ENCODE measurements at regions not wholly inside any gene's neighbourhood (a gene's known extent, or its start where the extent isn't known, plus 50 kb on each side); places are given as distances from the start of the nearest gene placed in this dataset.

DNA sequence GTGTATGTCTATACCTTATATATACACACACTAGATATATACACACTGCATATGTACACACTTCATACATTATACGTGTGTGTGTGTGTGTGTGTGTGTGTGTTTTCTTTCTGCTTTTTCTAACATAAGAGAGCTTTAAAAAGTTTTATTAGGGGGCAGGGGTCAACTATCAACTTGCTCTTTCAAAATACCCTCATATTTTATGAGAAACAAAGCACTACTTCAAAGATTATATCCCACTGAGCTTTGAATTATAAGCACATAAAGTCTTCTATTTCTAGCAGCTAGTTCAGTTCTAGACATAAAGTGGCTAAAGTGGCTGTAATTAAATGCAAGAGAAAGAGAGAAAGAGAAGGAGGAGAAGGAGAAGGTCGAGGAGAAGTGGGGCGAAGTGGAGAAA, 1361.3 kb downstream of the ZPLD1 start:
- no peaks in the 10 kb centered on the region for H3K9me2 ChIP-seq (ENCODE audit: insufficient read depth, low read length)
- H3K9me3 ChIP-seq (ENCODE audit: low read length): no peaks in the 10 kb centered on the region
- H3F3A ChIP-seq (ENCODE audit: insufficient read depth, low read length, poor library complexity, severe bottlenecking): no peaks in the 10 kb centered on the region
- no peak overlapping the region for H3K9ac ChIP-seq (ENCODE audit: low read length)
- no peak for TF ChIP-seq MXI1 (conservative IDR thresholded peaks at IDR 0.05; ENCODE audit: poor library complexity, severe bottlenecking)
- no peak for TF ChIP-seq TAF1 (IDR thresholded peaks at IDR 0.05; ENCODE audit: low read depth)
- TF ChIP-seq EP300 (conservative IDR thresholded peaks at IDR 0.05; ENCODE audit: poor library complexity, severe bottlenecking): no peak
- no peak for TF ChIP-seq SMC3 (conservative IDR thresholded peaks at IDR 0.05; ENCODE audit: poor library complexity)
- TF ChIP-seq EZH2 (IDR thresholded peaks at IDR 0.05; ENCODE audit: borderline replicate concordance, insufficient read depth, low read length, poor library complexity, severe bottlenecking): no peak
- no peak for TF ChIP-seq POLR2AphosphoS5 (IDR thresholded peaks at IDR 0.05)
- TF ChIP-seq RAD21 (conservative IDR thresholded peaks at IDR 0.05): no peak
- TF ChIP-seq, protein P1, sequence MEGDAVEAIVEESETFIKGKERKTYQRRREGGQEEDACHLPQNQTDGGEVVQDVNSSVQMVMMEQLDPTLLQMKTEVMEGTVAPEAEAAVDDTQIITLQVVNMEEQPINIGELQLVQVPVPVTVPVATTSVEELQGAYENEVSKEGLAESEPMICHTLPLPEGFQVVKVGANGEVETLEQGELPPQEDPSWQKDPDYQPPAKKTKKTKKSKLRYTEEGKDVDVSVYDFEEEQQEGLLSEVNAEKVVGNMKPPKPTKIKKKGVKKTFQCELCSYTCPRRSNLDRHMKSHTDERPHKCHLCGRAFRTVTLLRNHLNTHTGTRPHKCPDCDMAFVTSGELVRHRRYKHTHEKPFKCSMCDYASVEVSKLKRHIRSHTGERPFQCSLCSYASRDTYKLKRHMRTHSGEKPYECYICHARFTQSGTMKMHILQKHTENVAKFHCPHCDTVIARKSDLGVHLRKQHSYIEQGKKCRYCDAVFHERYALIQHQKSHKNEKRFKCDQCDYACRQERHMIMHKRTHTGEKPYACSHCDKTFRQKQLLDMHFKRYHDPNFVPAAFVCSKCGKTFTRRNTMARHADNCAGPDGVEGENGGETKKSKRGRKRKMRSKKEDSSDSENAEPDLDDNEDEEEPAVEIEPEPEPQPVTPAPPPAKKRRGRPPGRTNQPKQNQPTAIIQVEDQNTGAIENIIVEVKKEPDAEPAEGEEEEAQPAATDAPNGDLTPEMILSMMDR (IDR thresholded peaks at IDR 0.05; ENCODE audit: poor library complexity, severe bottlenecking): no peak
- TF ChIP-seq, protein P2, sequence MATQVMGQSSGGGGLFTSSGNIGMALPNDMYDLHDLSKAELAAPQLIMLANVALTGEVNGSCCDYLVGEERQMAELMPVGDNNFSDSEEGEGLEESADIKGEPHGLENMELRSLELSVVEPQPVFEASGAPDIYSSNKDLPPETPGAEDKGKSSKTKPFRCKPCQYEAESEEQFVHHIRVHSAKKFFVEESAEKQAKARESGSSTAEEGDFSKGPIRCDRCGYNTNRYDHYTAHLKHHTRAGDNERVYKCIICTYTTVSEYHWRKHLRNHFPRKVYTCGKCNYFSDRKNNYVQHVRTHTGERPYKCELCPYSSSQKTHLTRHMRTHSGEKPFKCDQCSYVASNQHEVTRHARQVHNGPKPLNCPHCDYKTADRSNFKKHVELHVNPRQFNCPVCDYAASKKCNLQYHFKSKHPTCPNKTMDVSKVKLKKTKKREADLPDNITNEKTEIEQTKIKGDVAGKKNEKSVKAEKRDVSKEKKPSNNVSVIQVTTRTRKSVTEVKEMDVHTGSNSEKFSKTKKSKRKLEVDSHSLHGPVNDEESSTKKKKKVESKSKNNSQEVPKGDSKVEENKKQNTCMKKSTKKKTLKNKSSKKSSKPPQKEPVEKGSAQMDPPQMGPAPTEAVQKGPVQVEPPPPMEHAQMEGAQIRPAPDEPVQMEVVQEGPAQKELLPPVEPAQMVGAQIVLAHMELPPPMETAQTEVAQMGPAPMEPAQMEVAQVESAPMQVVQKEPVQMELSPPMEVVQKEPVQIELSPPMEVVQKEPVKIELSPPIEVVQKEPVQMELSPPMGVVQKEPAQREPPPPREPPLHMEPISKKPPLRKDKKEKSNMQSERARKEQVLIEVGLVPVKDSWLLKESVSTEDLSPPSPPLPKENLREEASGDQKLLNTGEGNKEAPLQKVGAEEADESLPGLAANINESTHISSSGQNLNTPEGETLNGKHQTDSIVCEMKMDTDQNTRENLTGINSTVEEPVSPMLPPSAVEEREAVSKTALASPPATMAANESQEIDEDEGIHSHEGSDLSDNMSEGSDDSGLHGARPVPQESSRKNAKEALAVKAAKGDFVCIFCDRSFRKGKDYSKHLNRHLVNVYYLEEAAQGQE (IDR thresholded peaks at IDR 0.05; ENCODE audit: borderline replicate concordance): no peak
- no peaks in the 10 kb centered on the region for H4K20me1 ChIP-seq (ENCODE audit: insufficient read depth)
- no peaks in the 10 kb centered on the region for H3K27me3 ChIP-seq (ENCODE audit: insufficient read depth, low read depth, low read length)
- H2AFZ ChIP-seq (ENCODE audit: low read depth, low read length): no peak overlapping the region
- H3K4me3 ChIP-seq (ENCODE audit: low read length): no peak overlapping the region
- H3K36me3 ChIP-seq (ENCODE audit: insufficient read depth, low read length): no peaks in the 10 kb centered on the region
- H3K27ac ChIP-seq (ENCODE audit: low read length): no peak overlapping the region
- no peak overlapping the region for H3K4me2 ChIP-seq (ENCODE audit: low read length)
- H3K79me2 ChIP-seq (replicated peaks; ENCODE audit: insufficient read depth, low read length): no peaks in the 10 kb centered on the region

DNA sequence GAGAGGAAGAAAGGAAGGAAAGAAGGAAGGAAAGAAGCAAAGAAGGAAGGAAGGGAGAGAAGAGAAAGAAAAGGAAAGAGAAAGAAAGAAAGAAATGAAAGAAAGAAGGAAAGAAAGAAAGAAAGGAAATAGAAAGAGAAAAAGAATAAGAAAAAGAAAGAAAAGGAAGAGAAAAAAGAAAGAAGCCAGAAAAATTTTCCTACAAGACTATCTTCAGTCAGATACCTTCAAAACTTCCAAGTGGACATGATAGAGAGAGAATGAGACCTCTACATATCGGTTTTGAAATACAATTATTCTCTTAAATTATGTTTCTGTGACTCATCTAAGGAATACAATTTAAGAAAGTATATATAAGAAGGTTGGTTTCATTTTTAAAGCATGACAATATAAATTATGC, 1369.0 kb downstream of the ZPLD1 start:
- H3F3A ChIP-seq (ENCODE audit: insufficient read depth, low read length, poor library complexity, severe bottlenecking): no peaks in the 10 kb centered on the region

DNA sequence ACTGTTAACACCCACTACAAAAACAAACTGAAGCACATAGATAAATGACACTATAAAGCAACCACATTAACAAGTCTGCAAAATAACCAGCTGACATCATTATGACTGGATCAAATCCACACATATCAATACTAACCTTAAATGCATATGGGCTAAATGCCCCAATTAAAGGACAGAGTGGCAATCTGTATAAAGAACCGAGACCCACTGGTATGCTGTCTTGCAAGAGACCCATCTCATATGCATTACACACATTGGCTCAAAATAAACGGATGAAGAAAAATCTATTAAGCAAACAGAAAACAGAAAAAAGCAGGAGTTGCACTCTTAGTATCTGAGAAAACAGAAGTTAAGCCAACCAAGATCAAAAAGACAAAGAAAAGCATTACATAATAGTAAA, 1375.4 kb downstream of the ZPLD1 start:
- no peaks in the 10 kb centered on the region for H3K36me3 ChIP-seq (ENCODE audit: insufficient read depth, low read length)
- H3K4me2 ChIP-seq (ENCODE audit: low read length): no peak overlapping the region
- no peaks in the 10 kb centered on the region for H3K9me2 ChIP-seq (ENCODE audit: insufficient read depth, low read length)
- no peaks in the 10 kb centered on the region for H3K79me2 ChIP-seq (replicated peaks; ENCODE audit: insufficient read depth, low read length)
- H3F3A ChIP-seq (ENCODE audit: insufficient read depth, low read length, poor library complexity, severe bottlenecking): no peaks in the 10 kb centered on the region
- TF ChIP-seq EZH2 (IDR thresholded peaks at IDR 0.05; ENCODE audit: borderline replicate concordance, insufficient read depth, low read length, poor library complexity, severe bottlenecking) (no peak), TAF1 (IDR thresholded peaks at IDR 0.05; ENCODE audit: low read depth) (no peak), EP300 (conservative IDR thresholded peaks at IDR 0.05; ENCODE audit: poor library complexity, severe bottlenecking) (no peak), POLR2AphosphoS5 (IDR thresholded peaks at IDR 0.05) (no peak)
- TF ChIP-seq, protein P2 (IDR thresholded peaks at IDR 0.05; ENCODE audit: borderline replicate concordance): no peak
- no peak overlapping the region for H3K4me3 ChIP-seq (ENCODE audit: low read length)
- H3K27me3 ChIP-seq (ENCODE audit: insufficient read depth, low read depth, low read length): no peaks in the 10 kb centered on the region
- no peak overlapping the region for H2AFZ ChIP-seq (ENCODE audit: low read depth, low read length)
- no peak overlapping the region for H3K9ac ChIP-seq (ENCODE audit: low read length)
- H3K27ac ChIP-seq (ENCODE audit: low read length): no peak overlapping the region
- peaks cover 6% of the 10 kb centered on the region for H3K9me3 ChIP-seq (ENCODE audit: low read length)
- no peaks in the 10 kb centered on the region for H4K20me1 ChIP-seq (ENCODE audit: insufficient read depth)

More for the DNA sequence above, 1369.0 kb downstream of the ZPLD1 start:
- Histone ChIP-seq H3K9me3 (ENCODE audit: low read length) (peaks cover 5% of the 10 kb centered on the region), H3K36me3 (ENCODE audit: insufficient read depth, low read length) (no peaks in the 10 kb centered on the region), H3K79me2 (replicated peaks; ENCODE audit: insufficient read depth, low read length) (no peaks in the 10 kb centered on the region), H3K27ac (ENCODE audit: low read length) (no peak overlapping the region), H3K9ac (ENCODE audit: low read length) (no peak overlapping the region), H3K4me3 (ENCODE audit: low read length) (no peak overlapping the region), H2AFZ (ENCODE audit: low read depth, low read length) (no peak overlapping the region), H3K9me2 (ENCODE audit: insufficient read depth, low read length) (no peaks in the 10 kb centered on the region), H3K4me2 (ENCODE audit: low read length) (no peak overlapping the region), H4K20me1 (ENCODE audit: insufficient read depth) (no peaks in the 10 kb centered on the region), H3K27me3 (ENCODE audit: insufficient read depth, low read depth, low read length) (no peaks in the 10 kb centered on the region)
- no peak for TF ChIP-seq EP300 (conservative IDR thresholded peaks at IDR 0.05; ENCODE audit: poor library complexity, severe bottlenecking)
- TF ChIP-seq TAF1 (IDR thresholded peaks at IDR 0.05; ENCODE audit: low read depth): no peak
- TF ChIP-seq RAD21 (conservative IDR thresholded peaks at IDR 0.05): no peak
